OCI-LY7 (cell line): ENCODE measurements at regions not wholly inside any gene's neighbourhood (a gene's known extent, or its start where the extent isn't known, plus 50 kb on each side); places are given as distances from the start of the nearest gene placed in this dataset.
"Not testable (repeated sequence)": the region's sequence is repeated elsewhere in the genome, so short reads cannot be mapped to it uniquely, and the experiment has no call there.

ENCODE experiments used
- BruUV-seq: library from RNA; stranded (reverse); fragments of 400-500 nt; replicated peaks from 2 replicates; lab custom pipeline; 2021; lab: Mats Ljungman, UMichigan
- CTCF ChIA-PET: fragments of 300-600 bp; sonication (Branson Sonifier 250); formaldehyde crosslinking; loops from one replicate; lab custom pipeline; 2022; ENCODE audit warnings: antibody characterized with exemption; ENCODE audit not compliant: unreplicated experiment; lab: Charles Lee
- POLR2A ChIA-PET: fragments of 300-600 bp; sonication (Branson Sonifier 250); formaldehyde crosslinking; loops from one replicate; lab custom pipeline; 2022; ENCODE audit warnings: antibody characterized with exemption; lab: Charles Lee
- DNase-seq: peaks from one replicate; pipeline ENCODE4 v3.0.0-alpha.2; 2015; ENCODE audit warnings: low spot score
- H2AFZ ChIP-seq: fragments of 200-600 bp; sonication (generic), shearing (Covaris generic); 2 replicates; pipeline ENCODE4 v1.6.1; 2014; ENCODE audit warnings: mild to moderate bottlenecking, antibody characterized with exemption, low read length, moderate library complexity
- H3K27ac ChIP-seq: fragments of 200-600 bp; sonication (generic); 2 replicates; pipeline ENCODE4 v1.5.1; 2014; ENCODE audit warnings: mixed run types, low read depth, mild to moderate bottlenecking, moderate library complexity, low read length, inconsistent platforms; ENCODE audit not compliant: poor library complexity, severe bottlenecking
- H3K36me3 ChIP-seq: fragments of 200-600 bp; sonication (generic); 2 replicates; pipeline ENCODE4 v1.6.1; 2014; ENCODE audit warnings: mild to moderate bottlenecking, antibody characterized with exemption, low read length, moderate library complexity, mixed read lengths; ENCODE audit not compliant: insufficient read depth
- H3K4me1 ChIP-seq: fragments of 200-600 bp; sonication (generic); 2 replicates; pipeline ENCODE4 v1.5.1; 2014; ENCODE audit warnings: mild to moderate bottlenecking, low read length; ENCODE audit not compliant: insufficient read depth, poor library complexity, severe bottlenecking
- H3K4me2 ChIP-seq: fragments of 200-600 bp; sonication (generic); 2 replicates; pipeline ENCODE4 v1.6.1; 2014; ENCODE audit warnings: mild to moderate bottlenecking, low read length
- H3K4me3 ChIP-seq: fragments of 200-600 bp; sonication (generic); 2 replicates; pipeline ENCODE4 v1.5.1; 2014; ENCODE audit warnings: mild to moderate bottlenecking, low read depth, low read length; ENCODE audit not compliant: poor library complexity, severe bottlenecking
- H3K79me2 ChIP-seq: fragments of 200-600 bp; sonication (generic); 2 replicates; pipeline ENCODE4 v1.6.1; 2016; ENCODE audit warnings: low read depth, mild to moderate bottlenecking, low read length, moderate library complexity, mixed read lengths; ENCODE audit not compliant: insufficient read depth
- H3K9me2 ChIP-seq: fragments of 200-600 bp; sonication (generic); 2 replicates; pipeline ENCODE4 v1.6.1; 2016; ENCODE audit warnings: mild to moderate bottlenecking, low read length, mixed read lengths; ENCODE audit not compliant: insufficient read depth
- H3K9me3 ChIP-seq: fragments of 200-600 bp; sonication (generic); 2 replicates; pipeline ENCODE4 v1.6.1; 2014; ENCODE audit warnings: mild to moderate bottlenecking, mixed run types, low read length, mixed read lengths
- H4K20me1 ChIP-seq: fragments of 200-600 bp; sonication (generic); 2 replicates; pipeline ENCODE4 v1.6.1; 2014; ENCODE audit warnings: mild to moderate bottlenecking, antibody characterized with exemption, low read length, moderate library complexity, mixed read lengths; ENCODE audit not compliant: insufficient read depth
- CTCF ChIP-seq: fragments of 200-600 bp; sonication (generic); conservative IDR thresholded peaks from 2 replicates; pipeline ENCODE4 v1.5.1; 2014; ENCODE audit warnings: mild to moderate bottlenecking, antibody characterized with exemption, low read length, moderate library complexity, mixed read lengths
- EZH2phosphoT487 ChIP-seq: fragments of 200-600 bp; sonication (generic); IDR thresholded peaks from 2 replicates; pipeline ENCODE4 v1.6.1; 2018; ENCODE audit warnings: low read depth, borderline replicate concordance, mild to moderate bottlenecking, mixed run types, antibody characterized with exemption, low read length, moderate library complexity, mixed read lengths
- intact Hi-C: fragments of 100-400 bp; cut with micrococcal nuclease; formaldehyde crosslinking; loops from one replicate; pipeline ENCODE4 v1.10.0; 2022; ENCODE audit not compliant: unreplicated experiment

DNA sequence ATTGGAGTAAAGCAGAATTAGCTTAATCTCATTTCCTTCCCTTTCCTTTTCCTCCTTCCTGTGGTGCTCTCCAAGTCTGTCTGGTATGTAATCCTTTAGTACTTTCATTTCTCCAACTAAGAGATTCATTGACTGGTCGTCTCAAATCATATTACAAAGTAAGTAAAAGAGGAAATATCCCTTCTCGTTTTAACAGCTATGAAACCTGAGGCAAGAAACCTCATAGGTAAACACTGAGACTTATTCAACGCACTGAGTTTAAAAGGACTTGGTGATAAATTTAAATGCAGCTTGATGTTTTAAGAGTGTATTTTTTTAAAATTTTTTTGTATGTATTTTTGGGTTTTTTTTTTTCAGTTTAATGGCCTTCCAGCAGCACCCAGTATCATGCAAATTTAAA, 117.2 kb upstream of the LRRC3B start:
- POLR2A ChIA-PET: interaction anchor here (1.2 kb wide), 1 partner anchor 21 kb away, joined by 3 read pairs; no protein-coding TSS in a partner anchor
- no TSS peak for BruUV-seq
- no peak overlapping the region for H3K4me3 ChIP-seq
- intact Hi-C loops: no loop called here
- no peak overlapping the region for H3K4me2 ChIP-seq
- no peaks in the 10 kb centered on the region for H4K20me1 ChIP-seq
- H3K79me2 ChIP-seq: no peaks in the 10 kb centered on the region
- no peak for DNase-seq
- no peaks in the 10 kb centered on the region for H3K9me3 ChIP-seq
- TF ChIP-seq CTCF: no peak
- no peak for TF ChIP-seq EZH2phosphoT487
- H3K9me2 ChIP-seq: no peaks in the 10 kb centered on the region
- no peaks in the 10 kb centered on the region for H3K4me1 ChIP-seq
- no peak overlapping the region for H2AFZ ChIP-seq
- no peaks in the 10 kb centered on the region for H3K36me3 ChIP-seq
- H3K27ac ChIP-seq: no peak overlapping the region
- CTCF ChIA-PET: no interaction called here

DNA sequence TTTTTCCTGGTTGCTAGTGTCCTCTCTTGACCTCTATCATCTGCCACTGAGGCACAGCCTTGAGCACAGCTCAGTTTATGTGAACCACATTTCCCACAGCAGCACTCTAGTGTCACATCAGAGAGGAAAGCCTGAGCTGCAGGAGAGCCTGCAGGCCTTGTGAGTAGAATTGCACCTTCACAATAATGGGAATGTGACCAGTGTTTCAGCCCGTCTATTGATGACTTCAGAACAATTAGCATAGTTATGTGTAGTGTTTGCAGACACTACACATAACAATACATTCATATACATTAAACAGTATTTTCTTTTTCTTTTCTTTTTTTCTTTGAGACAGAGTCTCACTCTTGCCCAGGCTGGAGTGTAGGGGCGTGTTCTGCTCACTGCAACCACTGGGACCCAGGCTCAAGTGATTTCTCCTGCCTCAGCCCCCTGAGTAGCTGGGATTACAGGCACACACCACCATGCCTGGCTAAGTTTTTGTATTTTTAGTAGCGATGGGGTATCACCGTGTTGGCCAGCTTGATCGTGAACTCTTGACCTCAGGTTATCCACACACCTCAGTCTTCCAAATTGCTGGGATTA, 108.0 kb upstream of the LRRC3B start:
- BruUV-seq, H2AFZ ChIP-seq, intact Hi-C loops, H4K20me1 ChIP-seq, H3K4me2 ChIP-seq, H3K9me2 ChIP-seq, H3K4me1 ChIP-seq, H3K9me3 ChIP-seq, H3K79me2 ChIP-seq, H3K27ac ChIP-seq, H3K36me3 ChIP-seq, CTCF ChIA-PET, H3K4me3 ChIP-seq, DNase-seq, POLR2A ChIA-PET: not testable (repeated sequence)

GRCh38 chr3:26515351-26515750, 107.2 kb upstream of the LRRC3B start:
- Histone ChIP-seq H3K79me2 (no peaks in the 10 kb centered on the region), H3K27ac (no peak overlapping the region), H3K4me1 (no peaks in the 10 kb centered on the region), H4K20me1 (no peaks in the 10 kb centered on the region), H3K36me3 (no peaks in the 10 kb centered on the region), H3K4me3 (no peak overlapping the region), H2AFZ (no peak overlapping the region), H3K9me3 (no peaks in the 10 kb centered on the region), H3K9me2 (no peaks in the 10 kb centered on the region), H3K4me2 (no peak overlapping the region)
- intact Hi-C loops: no loop called here
- BruUV-seq: no TSS peak
- no peak for TF ChIP-seq CTCF
- no peak for TF ChIP-seq EZH2phosphoT487
- DNase-seq: no peak
- ChIA-PET CTCF (no interaction called here), POLR2A (no interaction called here)
